GM06990 (cell line): ENCODE measurements at regions not wholly inside any gene's neighbourhood (a gene's known extent, or its start where the extent isn't known, plus 50 kb on each side); places are given as distances from the start of the nearest gene placed in this dataset.

ENCODE experiments used
- DNase-seq: peaks from one replicate; pipeline ENCODE4 v3.0.0-alpha.2; 2011; ENCODE audit not compliant: insufficient read length; ENCODE audit errors: extremely low read depth
- H3K27me3 ChIP-seq: replicated peaks from 2 replicates; pipeline ENCODE4 v1.6.0; 2011; ENCODE audit warnings: low read length; ENCODE audit not compliant: control insufficient read depth, insufficient read depth
- H3K36me3 ChIP-seq: 2 replicates; pipeline ENCODE4 v1.5.1; 2011; ENCODE audit warnings: low read length; ENCODE audit not compliant: control insufficient read depth, insufficient read depth
- H3K4me3 ChIP-seq: replicated peaks from 2 replicates; pipeline ENCODE4 v1.5.1; 2011; ENCODE audit warnings: low read depth, mild to moderate bottlenecking, control low read depth, low read length
- TF ChIP-seq, protein P1 (sequence below): IDR thresholded peaks from 2 replicates; pipeline ENCODE4 v1.5.1; 2011; ENCODE audit warnings: low read length, control low read depth, mild to moderate bottlenecking, inconsistent platforms; ENCODE audit not compliant: insufficient read depth, poor library complexity, severe bottlenecking

DNA sequence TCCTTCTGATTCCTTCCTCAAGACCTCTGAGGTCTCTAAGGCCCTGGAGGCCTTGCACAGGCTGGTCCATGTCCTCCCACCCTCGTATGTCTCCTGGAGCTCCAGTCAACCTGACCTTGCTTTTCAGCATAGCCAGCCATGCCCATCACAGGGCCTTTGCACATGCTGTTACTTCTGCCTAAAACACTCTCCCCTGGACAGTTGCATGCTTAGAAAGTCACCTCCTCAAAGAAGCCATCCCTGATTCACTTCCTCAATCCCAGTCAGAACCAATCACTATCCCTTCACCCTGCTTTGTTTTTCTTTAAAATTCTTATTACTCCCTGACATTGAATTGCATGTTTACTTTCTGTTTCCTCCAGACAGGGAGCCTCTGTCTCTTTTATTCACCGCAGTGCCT lies 322.1 kb upstream of the CCL2 start:
- H3K36me3 ChIP-seq = no peaks in the 10 kb centered on the region
- TF ChIP-seq, protein P1, sequence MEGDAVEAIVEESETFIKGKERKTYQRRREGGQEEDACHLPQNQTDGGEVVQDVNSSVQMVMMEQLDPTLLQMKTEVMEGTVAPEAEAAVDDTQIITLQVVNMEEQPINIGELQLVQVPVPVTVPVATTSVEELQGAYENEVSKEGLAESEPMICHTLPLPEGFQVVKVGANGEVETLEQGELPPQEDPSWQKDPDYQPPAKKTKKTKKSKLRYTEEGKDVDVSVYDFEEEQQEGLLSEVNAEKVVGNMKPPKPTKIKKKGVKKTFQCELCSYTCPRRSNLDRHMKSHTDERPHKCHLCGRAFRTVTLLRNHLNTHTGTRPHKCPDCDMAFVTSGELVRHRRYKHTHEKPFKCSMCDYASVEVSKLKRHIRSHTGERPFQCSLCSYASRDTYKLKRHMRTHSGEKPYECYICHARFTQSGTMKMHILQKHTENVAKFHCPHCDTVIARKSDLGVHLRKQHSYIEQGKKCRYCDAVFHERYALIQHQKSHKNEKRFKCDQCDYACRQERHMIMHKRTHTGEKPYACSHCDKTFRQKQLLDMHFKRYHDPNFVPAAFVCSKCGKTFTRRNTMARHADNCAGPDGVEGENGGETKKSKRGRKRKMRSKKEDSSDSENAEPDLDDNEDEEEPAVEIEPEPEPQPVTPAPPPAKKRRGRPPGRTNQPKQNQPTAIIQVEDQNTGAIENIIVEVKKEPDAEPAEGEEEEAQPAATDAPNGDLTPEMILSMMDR = no peak
- no peak overlapping the region for H3K4me3 ChIP-seq
- no peaks in the 10 kb centered on the region; the same call in 1 of the 2 replicates for H3K27me3 ChIP-seq
- DNase-seq = no peak

DNA sequence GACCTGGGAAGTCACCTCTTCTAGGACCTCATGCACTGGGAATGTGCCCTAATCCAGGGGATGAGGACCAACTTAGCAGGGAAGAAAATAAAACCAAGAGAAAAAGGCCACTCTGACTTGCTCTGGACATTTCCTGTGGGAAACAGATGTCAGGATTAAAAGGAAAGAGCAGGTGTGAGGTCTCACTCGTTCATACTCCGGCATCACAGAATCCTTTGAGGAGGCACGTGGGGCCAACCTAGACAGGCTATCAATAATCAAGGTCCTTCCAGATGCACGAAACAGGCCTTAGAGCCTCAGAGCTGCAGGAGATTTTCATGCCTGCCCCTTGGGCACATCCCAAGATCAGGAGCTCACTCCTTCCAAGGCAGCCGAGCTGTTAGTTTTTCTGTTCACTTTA lies 321.5 kb upstream of the CCL2 start:
- no peak overlapping the region for H3K4me3 ChIP-seq
- TF ChIP-seq, protein P1 = no peak
- no peak for DNase-seq
- no peaks in the 10 kb centered on the region for H3K36me3 ChIP-seq
- no peaks in the 10 kb centered on the region; the same call in 1 of the 2 replicates for H3K27me3 ChIP-seq

DNA sequence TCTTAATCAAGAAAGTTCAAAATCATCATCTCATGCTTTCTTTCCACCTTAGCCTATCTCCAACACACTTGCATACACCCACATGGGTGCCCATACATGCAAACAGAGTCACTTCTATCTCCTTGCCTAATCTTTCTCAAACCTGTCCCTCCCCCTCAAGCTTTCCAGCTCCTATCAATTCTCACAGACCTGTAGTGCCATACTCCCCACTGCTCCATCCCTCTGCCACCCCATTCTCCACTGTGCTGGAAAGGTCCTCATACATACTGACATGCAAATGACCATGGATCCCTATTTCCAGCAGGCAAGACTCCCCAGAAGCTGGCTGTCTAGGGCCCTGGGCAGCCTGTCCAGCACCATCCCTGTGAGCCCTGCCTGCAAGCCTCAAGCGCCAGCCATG lies 320.4 kb upstream of the CCL2 start:
- no peaks in the 10 kb centered on the region for H3K36me3 ChIP-seq
- DNase-seq = no peak
- TF ChIP-seq, protein P1 = no peak

DNA sequence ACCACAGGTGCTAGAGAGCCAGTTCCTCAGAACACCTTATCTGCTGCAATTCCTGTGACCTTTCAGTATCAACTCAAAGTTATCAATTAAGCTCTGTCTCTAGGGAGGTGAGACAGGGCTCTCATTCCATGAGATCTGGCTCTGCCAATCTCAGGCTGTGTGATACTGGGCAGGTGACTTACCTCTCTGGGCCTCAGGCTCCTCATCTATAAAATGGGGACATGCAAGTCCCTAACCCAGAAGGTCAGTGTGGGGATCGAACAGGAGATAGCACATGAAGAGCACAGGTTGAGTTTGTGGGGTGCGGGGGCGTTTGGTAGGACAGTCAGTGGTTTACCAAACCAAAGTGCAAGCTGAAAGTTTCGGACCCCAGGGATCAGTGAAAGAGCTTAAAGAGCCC lies 319.3 kb upstream of the CCL2 start:
- TF ChIP-seq, protein P1 = no peak

More for the DNA sequence above, 320.4 kb upstream of the CCL2 start:
- Histone ChIP-seq H3K4me3 (no peak overlapping the region), H3K27me3 (no peaks in the 10 kb centered on the region; the same call in 1 of the 2 replicates)

DNA sequence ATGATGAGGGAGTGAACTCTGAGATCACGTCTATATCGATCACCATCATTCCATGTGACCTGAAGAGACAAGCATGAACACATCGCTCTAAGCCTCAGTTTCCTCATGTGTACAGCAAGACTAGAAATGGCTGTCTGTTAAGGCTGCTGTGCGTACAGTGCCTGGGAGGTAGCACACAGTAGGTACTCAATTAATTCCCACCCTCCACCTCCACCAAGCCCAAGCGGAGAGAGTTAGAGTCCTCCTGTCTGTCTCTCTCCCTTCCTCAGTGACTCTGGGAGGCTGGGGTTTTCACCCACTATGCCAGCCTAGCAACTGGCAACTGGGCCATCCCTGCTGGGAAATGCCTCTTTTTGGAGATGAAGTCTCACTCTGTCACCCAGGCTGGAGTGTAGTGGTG lies 318.3 kb upstream of the CCL2 start:
- no peak for DNase-seq
- no peaks in the 10 kb centered on the region for H3K36me3 ChIP-seq
- no peak overlapping the region for H3K4me3 ChIP-seq
- TF ChIP-seq, protein P1 = no peak
- H3K27me3 ChIP-seq = no peaks in the 10 kb centered on the region; the same call in 1 of the 2 replicates

More for the DNA sequence above, 319.3 kb upstream of the CCL2 start:
- no peaks in the 10 kb centered on the region; the same call in 1 of the 2 replicates for H3K27me3 ChIP-seq
- no peak for DNase-seq
- no peaks in the 10 kb centered on the region for H3K36me3 ChIP-seq
- H3K4me3 ChIP-seq = no peak overlapping the region

DNA sequence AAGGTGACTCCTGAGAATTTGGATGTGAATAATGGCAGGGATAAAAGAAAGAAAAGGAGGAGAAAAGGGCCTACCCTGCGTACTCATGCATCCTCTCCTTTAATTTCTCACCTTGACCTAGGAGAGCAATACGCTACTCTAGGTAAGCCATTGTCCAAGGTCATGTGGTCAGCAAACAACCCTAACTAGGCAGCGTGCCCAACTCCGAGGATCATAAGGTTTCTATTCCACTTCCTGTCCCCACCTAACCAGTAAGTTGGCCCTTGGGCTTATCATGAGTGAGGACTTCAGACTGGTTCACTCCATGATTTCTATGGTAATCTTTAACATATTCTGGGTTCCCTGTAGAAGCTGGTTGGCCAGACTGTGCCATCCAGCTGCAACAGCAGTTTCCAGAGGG lies 315.1 kb upstream of the CCL2 start:
- TF ChIP-seq, protein P1 = no peak
- Histone ChIP-seq H3K27me3 (no peaks in the 10 kb centered on the region), H3K36me3 (no peaks in the 10 kb centered on the region), H3K4me3 (no peak overlapping the region)
- no peak for DNase-seq
